Activated CD4-positive, alpha-beta T cell treated with anti-CD3 and anti-CD28 coated beads, Interleukin-10, Interleukin-2, amounts not matched to agents 100 ng/mL and 50 ng/mL, durations not matched to agents 16 hours and 8 hours (primary cell): ENCODE measurements at regions not wholly inside any gene's neighbourhood (a gene's known extent, or its start where the extent isn't known, plus 50 kb on each side); places are given as distances from the start of the nearest gene placed in this dataset.
A peak's percentile ranks its signal among the peaks of the same experiment; 100 is the strongest.
"Not testable (repeated sequence)": the region's sequence is repeated elsewhere in the genome, so short reads cannot be mapped to it uniquely, and the experiment has no call there.

Experiments
- DNase-seq: peaks from one replicate; pipeline ENCODE4 v3.0.0-alpha.2; 2020

DNA sequence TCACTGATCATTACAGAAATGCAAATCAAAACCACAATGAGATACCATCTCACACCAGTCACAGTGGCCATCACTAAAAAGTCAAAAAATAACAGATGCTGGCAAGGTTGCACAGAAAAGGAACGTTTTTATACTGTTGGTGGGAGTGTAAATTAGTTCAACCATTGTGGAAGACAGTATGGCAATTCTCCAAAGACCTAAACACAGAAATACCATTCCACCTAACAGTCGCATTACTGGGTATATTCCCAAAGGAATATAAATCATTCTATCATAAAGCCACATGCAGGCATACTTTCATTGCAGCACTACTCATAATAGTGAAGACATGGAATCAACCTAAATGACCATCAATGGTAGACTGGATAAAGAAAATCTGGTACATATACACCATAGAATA lies 83.2 kb upstream of the ARID5B start:
- not testable (repeated sequence) for DNase-seq

DNA sequence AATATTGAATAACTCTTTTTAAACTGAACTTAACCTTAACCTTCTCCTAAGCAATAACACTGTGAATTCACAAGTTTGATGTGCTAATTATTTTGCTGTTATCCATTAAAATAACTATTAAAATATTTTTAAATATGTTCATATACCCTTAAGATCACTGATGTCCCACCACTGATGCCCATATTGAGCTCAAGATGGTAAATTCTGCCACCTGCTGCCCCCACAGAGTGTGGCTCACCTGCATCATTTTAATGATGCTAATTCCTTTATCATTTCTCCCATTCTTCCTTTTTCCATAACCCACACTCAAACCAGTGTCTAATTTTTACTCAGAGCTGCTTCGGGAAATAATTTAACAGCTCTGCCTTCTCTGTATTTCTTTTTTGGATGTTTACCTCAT lies 82.3 kb upstream of the ARID5B start:
- no peak for DNase-seq

DNA sequence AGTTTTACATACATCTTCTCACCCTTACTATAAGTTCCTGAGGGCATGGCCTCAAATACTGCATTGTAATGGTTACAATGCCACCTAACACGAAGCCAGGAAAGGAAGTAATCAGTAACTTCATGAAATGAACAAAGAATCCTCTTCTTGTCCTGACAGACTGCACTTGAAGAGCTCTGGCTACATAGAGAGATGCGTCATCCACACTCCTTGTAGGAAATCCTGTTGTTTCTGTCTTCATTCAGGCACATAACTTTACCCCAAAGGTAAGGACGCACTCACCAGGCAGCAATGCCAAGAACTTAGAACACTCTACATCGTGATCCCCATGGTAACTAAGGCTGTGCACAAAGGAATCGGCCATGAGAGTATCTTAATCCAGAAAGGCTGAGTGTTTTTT lies 80.3 kb upstream of the ARID5B start:
- no peak for DNase-seq

DNA sequence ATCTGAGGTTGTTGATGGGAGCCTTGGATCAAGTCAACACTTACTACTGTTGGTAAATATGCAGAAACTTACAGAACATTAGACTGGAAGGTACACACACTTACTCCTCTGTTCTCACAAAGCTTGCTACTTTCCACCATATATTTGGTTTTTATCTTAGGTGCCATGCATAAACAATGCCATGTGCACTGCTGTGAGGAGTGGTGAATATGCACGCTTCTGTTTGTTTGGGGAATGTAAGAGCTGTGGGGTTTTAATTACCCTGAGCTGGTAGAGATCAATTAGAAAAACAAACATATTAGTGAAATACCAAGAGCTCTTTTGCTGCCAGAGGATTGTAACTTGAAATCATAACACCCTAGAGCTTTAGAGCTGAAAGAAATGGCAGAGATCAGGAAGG lies 79.8 kb upstream of the ARID5B start:
- DNase-seq = no peak

DNA sequence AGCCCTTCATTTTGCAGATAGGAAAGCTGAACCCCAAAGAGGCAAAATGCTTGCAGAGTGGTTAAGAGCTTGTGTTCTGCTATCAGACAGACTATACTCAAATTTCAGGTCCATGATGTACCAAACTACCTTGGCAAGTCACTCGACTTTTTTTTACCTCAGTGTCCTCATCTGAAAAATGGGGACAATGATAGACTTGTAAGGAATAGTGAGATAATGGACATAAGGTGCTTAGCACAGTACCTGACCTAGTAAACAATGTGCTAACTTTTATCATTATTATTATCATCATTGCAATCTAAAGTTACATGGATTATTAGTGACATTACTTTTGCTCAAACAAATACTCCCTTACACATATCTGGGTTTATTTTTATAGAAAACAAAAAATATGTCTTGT lies 79.4 kb upstream of the ARID5B start:
- DNase-seq = no peak

DNA sequence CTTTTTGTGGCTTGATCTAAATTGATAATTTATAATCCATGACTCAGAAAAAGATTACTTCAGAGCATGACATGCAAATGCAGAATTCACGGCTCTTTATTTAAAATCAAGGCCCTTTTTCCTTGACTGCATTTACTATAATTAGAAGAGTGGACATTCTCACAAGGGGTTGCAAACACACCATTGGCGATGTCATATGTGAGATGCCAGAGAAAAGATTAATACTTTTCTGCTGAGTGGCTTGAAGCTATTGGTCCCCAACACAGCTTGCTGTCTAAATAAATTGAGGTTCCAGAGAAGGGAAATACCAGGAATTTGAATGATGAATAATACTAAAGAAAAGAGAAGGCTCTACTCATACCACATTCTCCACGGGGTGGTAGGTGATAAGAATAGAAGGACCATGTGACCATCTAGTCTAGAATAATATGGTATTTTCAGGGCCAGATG lies 78.7 kb upstream of the ARID5B start:
- no peak for DNase-seq

DNA sequence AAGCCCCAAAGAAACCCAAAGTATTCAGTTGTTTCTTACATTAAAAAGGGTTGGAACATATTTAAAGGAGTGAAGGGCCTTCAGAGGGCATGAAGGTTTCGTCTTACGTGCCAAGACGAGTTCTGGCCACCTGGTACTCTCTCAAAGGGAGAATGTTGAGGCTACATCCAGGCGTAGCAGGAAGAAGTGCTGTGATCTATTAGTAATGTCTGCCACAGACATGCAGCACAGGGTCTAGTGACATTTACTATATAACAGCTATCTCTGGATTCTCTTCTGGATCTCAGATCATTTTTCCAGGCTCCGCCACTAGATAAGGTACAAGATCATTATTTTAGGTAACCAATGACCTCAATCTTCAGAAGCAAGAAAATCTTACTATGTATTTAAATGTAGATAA lies 76.5 kb upstream of the ARID5B start:
- no peak for DNase-seq

DNA sequence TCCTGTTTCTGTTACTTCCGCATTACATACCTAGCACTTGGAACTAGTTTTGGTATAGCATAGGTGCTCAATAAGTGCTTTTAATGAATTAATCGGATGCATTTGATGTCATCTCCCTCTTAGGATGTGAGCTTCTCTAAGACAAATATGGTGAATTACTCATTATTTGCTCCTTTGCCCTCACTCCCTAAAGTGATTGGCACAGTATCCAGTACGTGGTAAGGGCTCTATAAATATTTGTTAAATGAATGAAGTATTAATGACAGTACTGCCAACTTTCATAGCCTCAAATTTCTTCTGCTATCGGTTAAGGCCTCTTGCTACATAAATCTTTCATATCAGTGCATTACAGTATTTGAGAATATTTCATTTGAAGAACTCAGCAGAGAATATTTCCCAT lies 75.9 kb upstream of the ARID5B start:
- DNase-seq = no peak

DNA sequence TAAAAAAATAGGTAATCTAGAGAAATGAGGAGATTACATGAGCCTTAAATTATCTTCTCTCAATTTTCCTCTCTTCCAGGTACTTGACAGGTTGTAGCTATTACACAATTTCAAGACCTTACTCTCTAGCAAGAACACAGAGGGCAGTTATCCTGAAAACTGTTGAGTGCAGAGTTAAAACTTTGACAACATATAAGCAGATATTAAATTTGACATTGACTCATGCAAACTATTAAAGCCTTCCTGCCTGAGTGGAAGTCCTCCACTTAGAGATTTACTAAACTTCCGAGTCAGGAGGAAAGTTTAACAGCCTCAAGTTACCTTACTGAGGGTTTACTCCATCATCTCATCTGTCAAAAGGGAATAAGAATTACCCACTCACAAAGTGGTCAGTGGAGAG lies 73.5 kb upstream of the ARID5B start:
- no peak for DNase-seq

DNA sequence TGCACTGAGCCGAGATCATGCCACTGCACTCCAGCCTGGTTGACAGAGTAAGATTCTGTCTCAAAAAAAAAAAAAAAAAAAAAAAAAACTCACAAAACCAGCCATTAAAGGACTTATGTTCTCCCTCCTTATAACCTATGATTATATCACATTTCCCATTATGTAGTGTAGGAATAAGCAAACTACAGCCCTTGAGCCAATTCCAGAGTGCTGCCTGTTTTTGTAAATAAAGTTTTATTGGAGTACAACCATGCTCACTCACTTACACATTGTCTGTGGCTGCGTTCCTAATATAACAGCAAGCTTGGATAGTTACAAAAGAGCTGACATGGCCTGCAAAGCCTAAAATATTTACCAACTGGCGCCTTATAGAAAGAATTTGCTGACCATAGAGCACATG lies 72.7 kb upstream of the ARID5B start:
- no peak for DNase-seq

DNA sequence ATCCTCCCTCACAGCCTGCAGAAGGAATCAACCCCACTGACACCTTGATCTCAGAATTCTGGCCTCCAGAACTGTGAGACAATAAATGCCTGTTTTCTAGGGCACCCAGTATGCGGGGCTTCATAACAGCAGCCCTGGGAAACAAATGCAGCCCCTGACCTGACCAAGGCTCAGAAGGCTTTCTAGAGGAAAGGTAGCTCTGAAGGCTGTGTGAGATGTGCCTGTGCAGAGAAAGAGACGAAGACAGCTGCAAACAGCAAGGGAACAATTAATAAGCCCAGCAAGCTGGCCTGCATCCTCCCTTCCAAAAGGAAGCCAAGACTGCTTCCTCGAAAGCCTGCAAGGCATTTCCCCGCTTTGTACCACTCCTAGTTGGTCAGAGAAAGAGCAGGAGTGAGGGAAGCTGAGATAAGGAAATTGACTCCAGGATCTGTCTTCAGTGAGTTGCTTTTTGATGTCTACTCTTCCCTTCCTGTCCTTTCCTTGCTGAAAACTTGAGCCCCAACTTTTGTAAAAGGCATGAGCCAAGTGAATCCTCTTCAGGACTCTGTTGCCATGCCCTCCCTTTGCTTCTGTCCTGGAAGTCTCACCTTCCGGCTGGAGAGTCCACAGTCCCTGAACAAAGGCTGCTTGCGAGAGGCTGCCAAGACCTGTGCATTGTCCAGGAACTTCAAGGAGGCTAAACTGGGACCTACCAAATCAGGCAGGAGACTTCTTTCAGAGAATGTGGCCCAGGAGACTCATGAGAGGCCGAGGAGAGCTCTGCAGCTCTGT lies 71.2 kb upstream of the ARID5B start:
- no peak for DNase-seq

DNA sequence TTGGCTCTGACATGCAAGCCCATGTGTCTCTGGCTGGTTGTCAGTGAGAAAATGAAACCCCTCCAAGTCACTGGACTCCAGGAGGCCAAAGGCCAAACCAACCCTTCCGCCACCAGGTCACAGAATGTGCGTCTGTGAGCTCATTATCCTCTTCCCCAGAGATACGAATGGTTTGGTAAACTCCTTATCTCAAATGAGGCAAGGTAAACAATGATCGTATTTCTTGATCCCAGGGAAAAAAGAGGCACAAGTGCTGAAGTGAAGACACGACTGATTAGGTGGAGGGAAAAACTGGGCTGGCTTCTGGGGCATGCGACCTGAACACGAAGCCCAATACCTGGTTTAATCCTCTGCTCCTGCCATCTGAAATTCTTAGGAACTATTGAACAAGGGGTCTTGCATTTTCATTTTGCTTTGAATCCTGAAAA lies 70.6 kb upstream of the ARID5B start:
- no peak for DNase-seq

DNA sequence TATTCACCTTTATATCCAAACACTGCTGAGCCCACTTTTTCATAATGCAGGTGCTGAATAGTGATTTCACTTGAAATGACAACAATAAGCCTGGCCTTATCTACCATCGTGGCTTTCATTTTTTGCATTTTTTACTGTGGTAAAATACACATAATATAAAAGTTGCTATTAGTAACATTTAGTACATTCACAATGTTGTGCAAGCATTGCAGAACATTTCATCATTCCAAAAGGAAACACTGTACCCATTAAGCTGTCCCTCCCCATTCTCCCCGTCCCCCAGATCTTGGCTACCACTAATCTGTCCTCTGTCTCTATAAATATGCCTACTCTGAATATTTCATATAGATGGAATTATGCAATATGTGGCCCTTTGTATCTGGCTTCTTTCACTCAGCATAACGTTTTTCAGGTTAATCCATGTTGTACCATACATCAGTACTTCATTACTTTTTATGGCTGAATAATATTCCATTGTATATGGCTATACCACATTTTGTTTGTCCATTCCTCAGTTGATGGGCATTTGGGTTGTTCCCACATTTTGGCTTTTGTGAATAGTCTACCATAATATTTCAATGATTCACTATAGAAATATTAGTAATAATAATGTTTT lies 68.5 kb upstream of the ARID5B start:
- DNase-seq = no peak

DNA sequence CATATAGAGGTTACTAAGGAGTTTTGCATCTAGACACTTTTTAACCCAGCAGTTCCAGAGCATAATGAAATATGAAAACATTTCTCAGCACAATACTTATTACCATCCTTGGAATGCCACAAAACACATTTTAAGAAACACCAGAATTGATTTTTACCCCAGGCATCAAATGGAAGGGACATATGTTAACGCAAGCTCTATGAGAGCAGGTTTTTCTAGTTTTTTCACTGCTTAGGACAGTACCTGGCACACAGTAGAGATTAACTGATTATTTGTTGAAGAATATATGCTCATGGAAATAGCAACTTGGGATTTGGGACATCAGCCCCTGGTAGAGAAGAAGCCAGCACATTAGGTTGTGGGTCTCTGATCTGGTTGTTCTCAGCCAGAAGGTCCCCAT lies 67.0 kb upstream of the ARID5B start:
- no peak for DNase-seq

DNA sequence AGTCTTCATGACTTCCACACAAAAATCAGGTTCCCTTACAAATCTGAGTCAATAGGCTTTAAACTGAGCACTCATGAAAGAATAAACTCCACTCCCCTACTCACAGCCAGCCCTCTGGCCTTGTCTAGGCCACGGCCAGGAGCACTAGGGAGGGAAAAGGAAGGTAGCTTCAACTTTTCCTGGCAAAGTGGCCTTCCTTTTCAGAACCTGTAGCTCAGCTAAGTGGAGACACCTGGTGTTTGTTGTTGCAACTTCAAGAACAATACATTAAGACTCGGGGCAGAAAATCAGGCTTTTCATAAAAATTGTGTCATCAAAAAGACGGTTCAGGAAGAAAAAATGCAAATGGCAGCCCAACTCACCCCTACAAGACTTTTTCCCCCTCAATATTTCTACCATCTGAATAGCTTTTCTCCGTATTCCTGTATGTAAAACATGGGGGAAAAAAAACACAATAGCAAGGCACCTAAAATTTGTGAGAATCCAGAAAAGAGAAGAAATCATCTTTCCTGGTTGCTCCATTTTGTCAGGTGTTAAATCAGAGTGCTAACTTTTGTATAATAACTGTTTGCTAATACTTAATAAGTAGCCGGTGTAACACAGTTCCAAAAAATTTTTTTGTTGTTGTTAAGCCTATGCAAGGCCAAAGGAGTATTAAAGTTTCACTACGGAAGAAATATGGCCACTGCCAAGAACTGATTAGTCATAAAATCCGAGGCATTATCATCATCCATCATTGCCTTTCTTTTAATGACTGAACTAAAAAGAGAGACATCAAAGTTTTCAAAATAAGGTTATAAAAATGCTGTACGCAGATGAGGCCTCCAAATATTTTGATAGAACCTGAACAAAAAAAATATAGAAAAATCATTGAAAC lies 66.2 kb upstream of the ARID5B start:
- DNase-seq = peak; percentile 62

DNA sequence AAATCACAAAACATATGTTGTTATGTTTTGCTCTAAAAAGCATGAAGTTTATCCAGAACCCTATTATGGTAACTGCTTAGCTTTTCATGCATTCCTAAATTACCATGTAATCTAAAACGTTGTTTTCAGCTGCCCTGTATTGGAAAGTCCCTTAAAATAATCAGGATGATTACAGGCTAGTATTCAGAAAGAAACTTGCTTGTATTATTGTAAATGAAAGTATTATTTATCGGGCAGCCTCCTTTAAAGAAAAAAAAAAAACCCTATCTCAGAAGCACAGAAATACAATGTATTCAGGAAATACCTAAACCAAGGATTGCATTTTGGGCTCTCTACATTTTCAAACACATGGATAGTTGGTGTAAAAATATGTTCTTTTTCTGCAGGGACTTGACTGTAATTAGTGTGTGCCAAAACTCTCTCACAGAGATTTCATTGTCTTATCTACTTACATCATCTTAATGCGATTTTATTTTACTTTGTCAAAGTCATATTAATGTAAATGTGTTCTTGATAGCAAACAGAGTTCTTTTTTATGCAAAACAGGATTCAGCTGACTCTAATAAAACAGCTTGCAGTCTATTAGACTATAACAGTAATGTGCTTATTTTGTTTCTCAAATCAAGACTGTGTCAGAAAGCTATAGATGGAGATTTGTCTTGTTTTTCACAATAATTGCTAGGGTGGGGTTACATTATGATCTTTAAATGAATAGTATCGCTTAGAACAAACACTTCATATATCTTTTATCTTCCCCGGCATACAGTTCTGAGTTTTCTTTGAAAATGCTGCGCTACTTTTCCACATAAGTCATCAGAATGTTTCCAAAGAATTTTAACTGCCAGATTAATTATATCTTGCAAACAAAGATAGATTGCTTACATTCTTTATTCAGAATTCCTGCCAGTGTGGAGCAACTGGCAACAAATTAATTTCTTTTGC lies 65.3 kb upstream of the ARID5B start:
- peak; percentile 26 for DNase-seq

DNA sequence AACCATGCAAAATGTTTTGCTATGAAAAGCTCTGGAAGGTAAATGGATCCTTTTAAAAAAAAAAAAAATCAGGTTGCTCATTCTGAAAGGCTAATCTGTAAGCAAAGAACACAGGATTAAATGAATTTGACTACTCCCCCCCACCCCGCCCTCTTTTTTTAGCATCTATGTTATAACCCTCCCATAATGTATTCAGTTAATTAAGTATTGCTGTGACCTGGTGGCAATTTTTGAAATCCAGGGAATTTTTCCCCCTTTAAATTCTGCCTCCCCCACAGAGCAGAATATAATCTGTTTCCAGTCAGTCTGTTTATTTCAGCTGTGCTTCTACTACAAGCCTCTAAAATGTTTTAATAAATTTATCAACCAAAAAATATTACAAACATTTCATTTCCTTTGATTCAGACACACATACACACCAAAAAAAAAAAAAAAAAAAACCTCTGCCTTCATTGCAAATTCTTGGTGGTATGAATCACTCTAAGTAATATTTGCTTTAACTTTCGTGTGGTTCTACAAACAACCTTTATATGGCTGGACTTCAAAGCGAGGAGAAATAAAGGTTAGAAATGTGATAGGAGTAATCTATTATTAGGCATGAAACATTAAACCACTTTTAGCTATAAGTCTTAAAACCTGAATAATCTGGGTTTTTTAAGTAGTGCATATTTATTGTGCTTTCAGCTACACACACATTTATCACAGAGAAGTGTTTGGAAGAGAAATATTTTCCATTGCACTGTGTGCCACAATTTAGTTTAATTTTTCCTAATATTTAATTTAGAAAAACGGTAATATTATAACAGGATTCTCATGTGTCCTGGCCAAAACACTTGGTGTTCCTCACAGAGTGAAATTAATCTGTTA lies 64.4 kb upstream of the ARID5B start:
- no peak for DNase-seq

DNA sequence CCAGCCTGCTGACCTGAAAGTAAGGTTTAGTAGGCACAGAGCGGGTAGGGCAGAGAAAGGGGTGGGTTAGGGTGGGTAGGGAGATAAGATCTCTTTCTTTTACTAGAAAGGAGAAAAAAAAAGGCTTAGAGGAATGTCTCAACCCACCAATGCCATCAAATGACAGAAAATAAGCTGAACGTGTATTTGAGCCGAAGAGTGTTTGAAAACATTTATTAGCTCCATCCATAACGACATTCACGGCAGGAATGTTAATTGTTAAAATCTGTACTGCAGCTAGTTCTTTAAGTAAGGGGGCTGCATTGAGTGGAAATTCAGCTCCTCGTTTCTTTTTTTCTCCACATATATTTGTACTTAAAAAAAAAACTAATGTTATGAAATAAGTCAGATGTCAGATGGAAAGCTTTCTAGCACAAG lies 63.7 kb upstream of the ARID5B start:
- no peak for DNase-seq

DNA sequence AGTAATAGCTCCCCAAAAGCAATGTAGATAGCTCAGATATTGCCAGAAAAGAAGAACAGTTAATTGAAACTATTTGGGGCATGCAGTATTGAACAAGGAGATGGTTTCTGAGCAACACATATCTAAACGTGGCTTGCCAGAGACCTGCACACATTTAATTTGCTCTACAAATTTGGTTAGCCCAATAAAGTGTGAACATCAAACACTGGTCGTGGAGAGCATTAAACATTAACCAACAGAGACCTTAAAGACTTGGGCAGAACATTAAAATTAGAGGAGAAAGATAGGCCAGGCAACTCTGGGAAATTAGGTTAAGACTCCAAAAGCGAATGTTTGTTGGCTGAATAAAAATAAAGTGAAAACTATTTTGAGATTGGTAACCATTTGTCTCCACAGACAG lies 61.6 kb upstream of the ARID5B start:
- no peak for DNase-seq

DNA sequence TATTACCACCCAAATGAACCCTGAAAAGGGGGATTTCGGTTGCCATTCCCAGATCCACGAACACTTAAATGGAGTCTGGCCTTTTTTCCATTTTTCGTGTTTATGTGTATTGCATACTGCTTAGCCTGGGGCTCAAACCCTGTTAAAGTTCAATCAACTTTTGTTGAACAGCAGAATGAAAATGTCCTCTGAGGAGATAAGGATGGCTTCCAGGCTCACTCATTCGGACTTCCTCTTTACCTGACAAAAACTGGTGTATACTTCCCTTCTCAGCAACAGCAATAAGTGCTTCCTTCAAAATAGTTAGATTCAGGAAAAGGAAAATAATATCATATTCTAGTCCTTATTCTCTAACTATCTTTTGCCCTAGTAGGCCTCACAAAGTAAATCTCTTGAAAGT lies 61.1 kb upstream of the ARID5B start:
- DNase-seq = no peak

DNA sequence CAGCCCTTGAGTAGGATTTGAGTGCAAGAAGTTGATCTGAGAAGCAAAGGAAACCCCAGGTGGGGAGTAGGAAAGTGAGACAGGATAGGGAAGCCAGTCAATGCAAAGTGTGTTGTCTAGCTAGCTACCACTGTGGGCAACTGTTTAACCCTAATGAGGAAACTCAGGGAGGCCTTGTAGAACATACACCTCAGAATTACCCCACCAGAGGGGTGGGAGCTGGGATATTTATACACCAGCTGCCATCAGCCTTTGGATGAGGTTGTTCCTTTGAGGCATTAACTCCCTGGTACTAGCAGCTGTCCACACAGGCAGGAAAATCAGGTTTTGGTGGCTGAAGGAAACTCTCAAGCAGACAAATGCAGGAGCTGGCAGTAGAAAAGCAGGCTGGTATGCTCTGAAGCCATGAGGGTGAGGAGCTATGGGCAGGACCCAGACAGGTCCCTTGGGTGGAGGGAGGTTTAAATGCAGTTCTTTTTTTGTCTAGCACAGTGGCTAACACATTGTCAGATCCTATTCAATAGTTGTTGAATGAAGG lies 60.1 kb upstream of the ARID5B start:
- no peak for DNase-seq
